ENCODE measurements at regions not wholly inside any gene's neighbourhood (a gene's known extent, or its start where the extent isn't known, plus 50 kb on each side); places are given as distances from the start of the nearest gene placed in this dataset.

DNA sequence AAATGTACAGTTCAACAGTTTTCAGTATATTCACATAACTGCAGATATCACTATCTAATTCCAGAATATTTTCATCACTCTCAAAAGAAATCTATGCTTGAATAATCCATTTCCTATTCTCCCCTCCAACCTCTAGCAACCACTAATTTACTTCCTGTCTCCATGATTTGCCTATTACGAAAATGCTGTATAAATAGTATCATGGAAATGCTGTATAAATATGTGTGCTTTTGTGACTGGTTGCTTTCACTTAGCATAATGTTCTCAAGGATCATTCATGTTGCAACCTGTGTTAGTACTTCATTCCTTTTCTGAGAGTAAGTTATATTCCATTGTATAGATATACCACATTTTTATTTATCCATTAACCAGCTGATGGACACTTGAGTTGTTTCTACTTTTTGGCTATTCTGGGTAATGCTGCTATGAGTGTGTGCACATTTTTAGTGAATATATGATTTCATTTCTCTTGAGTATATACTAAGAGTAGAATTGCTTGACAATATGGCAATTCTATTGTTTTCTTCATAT lies 115.6 kb downstream of the TNFSF18 start:
- peak overlapping the region; percentile 97; the same call in 1 of the 2 replicates for H3K4ac ChIP-seq (ENCODE audit: low read depth, low read length)
- no peak overlapping the region for H3K4me2 ChIP-seq (ENCODE audit: low read depth, low read length)
- DNase-seq = peak; percentile 56
- intact Hi-C loops (cut with micrococcal nuclease) = loop anchor here (2.0 kb wide), 1 partner anchor 108 kb away; no protein-coding TSS in a partner anchor
- H4K5ac ChIP-seq (ENCODE audit: low read depth, low read length) = peak overlapping the region; percentile 21; the same call in 1 of the 2 replicates
- dilution Hi-C loops (cut with HindIII; ENCODE audit: low sequenced_read_pairs, unreplicated experiment) = no loop called here
- no peaks in the 10 kb centered on the region for H3K9me3 ChIP-seq (ENCODE audit: control insufficient read depth, insufficient read depth, low read length)
- no peak overlapping the region; the same call in 1 of the 2 replicates for H3K14ac ChIP-seq (replicated peaks; ENCODE audit: low read depth, low read length)
- no peak overlapping the region; the same call in 1 of the 2 replicates for H3K56ac ChIP-seq (ENCODE audit: extremely low read depth, insufficient read depth, low read length)
- no peak for ATAC-seq (ENCODE audit: low read depth)
- peaks cover 9 to 31% of the 10 kb centered on the region in 2 experiments; a peak in 3 of 4 replicates for H3K79me1 ChIP-seq (ENCODE audit: low read depth in 1 of 2, low read length in 2 of 2)
- peaks cover 12% of the 10 kb centered on the region for H3K9me1 ChIP-seq (ENCODE audit: insufficient read depth, low read length)
- peak overlapping the region; percentile 99; the same call in 1 of the 3 replicates for H2BK15ac ChIP-seq (ENCODE audit: low read depth, low read length)
- H2AK9ac ChIP-seq (replicated peaks; ENCODE audit: low read depth, low read length, poor library complexity) = no peak overlapping the region
- H2BK120ac ChIP-seq (ENCODE audit: low read depth, low read length) = peak overlapping the region; percentile 100; the same call in 1 of the 2 replicates
- peak overlapping the region; percentile 41; the same call in 1 of the 2 replicates for H2AK5ac ChIP-seq (ENCODE audit: low read depth, low read length)
- no CpG with 5 or more reads among the region's 1 CpG for WGBS, 2 experiments (ENCODE audit: extremely low coverage in 2 of 2, insufficient read length in 1 of 2)
- H3K36me3 ChIP-seq (ENCODE audit: control insufficient read depth, insufficient read depth, low read length) = no peaks in the 10 kb centered on the region
- H3K23ac ChIP-seq (ENCODE audit: low read depth, low read length) = peak overlapping the region; percentile 19; the same call in 1 of the 2 replicates
- H4K91ac ChIP-seq (ENCODE audit: insufficient read depth, low read depth, low read length) = peak overlapping the region; percentile 63
- peak overlapping the region; percentile 38 for H3K18ac ChIP-seq (ENCODE audit: low read depth, low read length)
- H2BK20ac ChIP-seq (ENCODE audit: low read depth, low read length) = peak overlapping the region; percentile 98; the same call in 1 of the 2 replicates
- POLR2A ChIA-PET (ENCODE audit: unreplicated experiment) = interaction anchor here (0.9 kb wide), 1 partner anchor 20 kb away, joined by 3 read pairs; no protein-coding TSS in a partner anchor
- peak overlapping the region; percentile 32; the same call in 1 of the 2 replicates for H3K27ac ChIP-seq (ENCODE audit: insufficient read depth, low read length)
- no peaks in the 10 kb centered on the region for H3K27me3 ChIP-seq (ENCODE audit: control insufficient read depth, insufficient read depth, low read length)
- peak overlapping the region; percentile 99 for H2BK5ac ChIP-seq (ENCODE audit: low read depth, low read length, poor library complexity, severe bottlenecking)
- peak; percentile 29 for TF ChIP-seq CEBPB (IDR thresholded peaks at IDR 0.05; ENCODE audit: low read depth, low read length)
- TF ChIP-seq, protein P1, sequence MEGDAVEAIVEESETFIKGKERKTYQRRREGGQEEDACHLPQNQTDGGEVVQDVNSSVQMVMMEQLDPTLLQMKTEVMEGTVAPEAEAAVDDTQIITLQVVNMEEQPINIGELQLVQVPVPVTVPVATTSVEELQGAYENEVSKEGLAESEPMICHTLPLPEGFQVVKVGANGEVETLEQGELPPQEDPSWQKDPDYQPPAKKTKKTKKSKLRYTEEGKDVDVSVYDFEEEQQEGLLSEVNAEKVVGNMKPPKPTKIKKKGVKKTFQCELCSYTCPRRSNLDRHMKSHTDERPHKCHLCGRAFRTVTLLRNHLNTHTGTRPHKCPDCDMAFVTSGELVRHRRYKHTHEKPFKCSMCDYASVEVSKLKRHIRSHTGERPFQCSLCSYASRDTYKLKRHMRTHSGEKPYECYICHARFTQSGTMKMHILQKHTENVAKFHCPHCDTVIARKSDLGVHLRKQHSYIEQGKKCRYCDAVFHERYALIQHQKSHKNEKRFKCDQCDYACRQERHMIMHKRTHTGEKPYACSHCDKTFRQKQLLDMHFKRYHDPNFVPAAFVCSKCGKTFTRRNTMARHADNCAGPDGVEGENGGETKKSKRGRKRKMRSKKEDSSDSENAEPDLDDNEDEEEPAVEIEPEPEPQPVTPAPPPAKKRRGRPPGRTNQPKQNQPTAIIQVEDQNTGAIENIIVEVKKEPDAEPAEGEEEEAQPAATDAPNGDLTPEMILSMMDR (conservative IDR thresholded peaks at IDR 0.05; ENCODE audit: low read depth, low read length) = no peak
- BruUV-seq (replicated peaks) = TSS peak; percentile 80
- CTCF ChIA-PET = no interaction called here
- H4K8ac ChIP-seq (ENCODE audit: low read depth in 2 of 2, low read length in 2 of 2) = peak overlapping the region; percentile 52 to 82
- no peak overlapping the region for H3K4me3 ChIP-seq (ENCODE audit: insufficient read depth, low read depth, low read length)
- no peak overlapping the region for H2AFZ ChIP-seq (replicated peaks; ENCODE audit: low read length, poor library complexity)
- H4K20me1 ChIP-seq (ENCODE audit: insufficient read depth, low read length) = no peaks in the 10 kb centered on the region
- peaks cover 25% of the 10 kb centered on the region for H3K4me1 ChIP-seq (ENCODE audit: control insufficient read depth, insufficient read depth, low read length)
- no peak overlapping the region for H3K9ac ChIP-seq (ENCODE audit: low read depth, low read length)
- in situ Hi-C loops (cut with MboI; ENCODE audit: low sequenced_read_pairs) = no loop called here

Measured in IMR-90 (cell line).